CD8-positive, alpha-beta memory T cell (primary cell): ENCODE measurements at regions not wholly inside any gene's neighbourhood (a gene's known extent, or its start where the extent isn't known, plus 50 kb on each side); places are given as distances from the start of the nearest gene placed in this dataset.

Experiments used
- CTCF ChIA-PET: fragments of 350-600 bp; sonication (Branson Sonifier 250); formaldehyde crosslinking; loops from one replicate; lab custom pipeline; 2021; ENCODE audit warnings: antibody characterized with exemption; lab: Charles Lee
- POLR2A ChIA-PET: fragments of 350-600 bp; sonication (Branson Sonifier 250); formaldehyde crosslinking; loops from one replicate; lab custom pipeline; 2021; ENCODE audit warnings: antibody characterized with exemption; lab: Charles Lee
- DNase-seq, 5 donors: peaks; one replicate each; pipeline versions ENCODE4 v3.0.0 to v3.0.0-alpha.2; 2020 to 2022; ENCODE audit warnings: mixed read lengths in 1 of 5
- H3K27ac ChIP-seq: one replicate; pipeline ENCODE4 v1.7.0; 2013; ENCODE audit warnings: low read depth, mild to moderate bottlenecking, low read length, moderate library complexity
- H3K27me3 ChIP-seq: 2 replicates; pipeline ENCODE4 v1.7.0; 2013; ENCODE audit warnings: low read length, mild to moderate bottlenecking; ENCODE audit not compliant: insufficient read depth, poor library complexity, severe bottlenecking
- H3K36me3 ChIP-seq: 2 replicates; pipeline ENCODE4 v1.7.0; 2013; ENCODE audit warnings: mild to moderate bottlenecking, low read length, moderate library complexity; ENCODE audit not compliant: insufficient read depth
- H3K4me1 ChIP-seq: 2 replicates; pipeline ENCODE4 v1.7.0; 2013; ENCODE audit warnings: mild to moderate bottlenecking, low read length, moderate library complexity; ENCODE audit not compliant: insufficient read depth
- H3K4me3 ChIP-seq: 2 replicates; pipeline ENCODE4 v1.7.0; 2013; ENCODE audit warnings: mild to moderate bottlenecking, low read length
- H3K9me3 ChIP-seq: 2 replicates; pipeline ENCODE4 v1.7.0; 2013; ENCODE audit warnings: mild to moderate bottlenecking, low read length
- H3K27ac Mint-ChIP-seq, 8 donors: one replicate each; pipeline ENCODE4 v1.8.0; 2020 to 2021; ENCODE audit warnings: mixed read lengths in 8 of 8, mild to moderate bottlenecking in 6 of 8, inconsistent platforms in 3 of 8, moderate library complexity in 3 of 8
- H3K27me3 Mint-ChIP-seq, 2 donors: one replicate each; pipeline ENCODE4 v1.8.0; 2020 to 2021; ENCODE audit warnings: mixed read lengths in 2 of 2, mild to moderate bottlenecking in 1 of 2, moderate library complexity in 1 of 2
- H3K36me3 Mint-ChIP-seq, 3 donors: one replicate each; pipeline ENCODE4 v1.8.0; 2020 to 2021; ENCODE audit warnings: mixed read lengths in 3 of 3, inconsistent platforms in 1 of 3, mild to moderate bottlenecking in 1 of 3
- H3K4me1 Mint-ChIP-seq, 3 donors: one replicate each; pipeline ENCODE4 v1.8.0; 2020 to 2021; ENCODE audit warnings: mixed read lengths in 3 of 3, inconsistent platforms in 1 of 3, mild to moderate bottlenecking in 1 of 3
- H3K4me3 Mint-ChIP-seq, 7 donors: one replicate each; pipeline ENCODE4 v1.8.0; 2020 to 2021; ENCODE audit warnings: mixed read lengths in 7 of 7, mild to moderate bottlenecking in 6 of 7, moderate library complexity in 4 of 7, inconsistent platforms in 2 of 7
- H3K9me3 Mint-ChIP-seq, 5 donors: one replicate each; pipeline ENCODE4 v1.8.0; 2020 to 2022; ENCODE audit warnings: mixed read lengths in 5 of 5, mild to moderate bottlenecking in 3 of 5, moderate library complexity in 2 of 5, inconsistent platforms in 1 of 5

GRCh38 chr17:33765871-33766270, 472.8 kb upstream of the ASIC2 start:
- Mint-ChIP-seq H3K27ac (no peak overlapping the region), H3K4me3 (no peak overlapping the region), H3K36me3 (no peaks in the 10 kb centered on the region), H3K27me3 (peaks cover 4 to 23% of the 10 kb centered on the region in 2 donors), H3K9me3 (peaks cover 0 to 2% (median 0%) of the 10 kb centered on the region in 5 donors), H3K4me1 (no peaks in the 10 kb centered on the region)
- no peaks in the 10 kb centered on the region for H3K36me3 ChIP-seq
- CTCF ChIA-PET, result no interaction called here
- no peak overlapping the region for H3K27ac ChIP-seq
- no peak for DNase-seq
- POLR2A ChIA-PET, result no interaction called here
- no peaks in the 10 kb centered on the region for H3K27me3 ChIP-seq
- H3K4me1 ChIP-seq, result no peaks in the 10 kb centered on the region
- H3K4me3 ChIP-seq, result no peak overlapping the region
- no peaks in the 10 kb centered on the region for H3K9me3 ChIP-seq

GRCh38 chr17:33766721-33767120, 473.6 kb upstream of the ASIC2 start:
- H3K4me1 Mint-ChIP-seq, result no peaks in the 10 kb centered on the region
- Histone ChIP-seq H3K36me3 (no peaks in the 10 kb centered on the region), H3K9me3 (no peaks in the 10 kb centered on the region), H3K4me3 (no peak overlapping the region), H3K27me3 (no peaks in the 10 kb centered on the region), H3K27ac (no peak overlapping the region), H3K4me1 (no peaks in the 10 kb centered on the region)
- no peak overlapping the region for H3K4me3 Mint-ChIP-seq
- H3K36me3 Mint-ChIP-seq, result no peaks in the 10 kb centered on the region
- POLR2A ChIA-PET, result no interaction called here
- H3K9me3 Mint-ChIP-seq, result peaks cover 0 to 2% (median 0%) of the 10 kb centered on the region in 5 donors
- H3K27me3 Mint-ChIP-seq, result peaks cover 9 to 27% of the 10 kb centered on the region in 2 donors
- CTCF ChIA-PET, result interaction anchor here (1.0 kb wide), 1 partner anchor 12 kb away, joined by 3 read pairs; no protein-coding TSS in a partner anchor
- DNase-seq, result no peak
- H3K27ac Mint-ChIP-seq, result no peak overlapping the region

GRCh38 chr17:33769066-33769465, 476.0 kb upstream of the ASIC2 start:
- CTCF ChIA-PET, result interaction anchor here (1.1 kb wide), 1 partner anchor 16 kb away, joined by 3 read pairs; no protein-coding TSS in a partner anchor
- no peak overlapping the region for H3K27ac Mint-ChIP-seq
- H3K9me3 ChIP-seq, result no peaks in the 10 kb centered on the region
- H3K4me3 ChIP-seq, result no peak overlapping the region
- POLR2A ChIA-PET, result no interaction called here
- H3K27me3 ChIP-seq, result no peaks in the 10 kb centered on the region
- H3K36me3 Mint-ChIP-seq, result no peaks in the 10 kb centered on the region
- H3K9me3 Mint-ChIP-seq, result peaks cover 0 to 2% (median 0%) of the 10 kb centered on the region in 5 donors
- DNase-seq, result no peak
- H3K4me3 Mint-ChIP-seq, result no peak overlapping the region
- H3K27me3 Mint-ChIP-seq, result peaks cover 12 to 39% of the 10 kb centered on the region in 2 donors
- H3K4me1 ChIP-seq, result no peaks in the 10 kb centered on the region
- no peaks in the 10 kb centered on the region for H3K36me3 ChIP-seq
- H3K4me1 Mint-ChIP-seq, result no peaks in the 10 kb centered on the region
- no peak overlapping the region for H3K27ac ChIP-seq

- DNase-seq, result no peak
- H3K4me3 Mint-ChIP-seq, result no peak overlapping the region
- H3K36me3 Mint-ChIP-seq, result no peaks in the 10 kb centered on the region
- H3K4me1 Mint-ChIP-seq, result no peaks in the 10 kb centered on the region
- ChIA-PET CTCF (no interaction called here), POLR2A (no interaction called here)
- H3K4me1 ChIP-seq, result no peaks in the 10 kb centered on the region
- peaks cover 0 to 2% (median 0%) of the 10 kb centered on the region in 5 donors for H3K9me3 Mint-ChIP-seq
- H3K36me3 ChIP-seq, result no peaks in the 10 kb centered on the region
- no peak overlapping the region for H3K27ac ChIP-seq
- H3K27ac Mint-ChIP-seq, result no peak overlapping the region
- no peaks in the 10 kb centered on the region for H3K27me3 ChIP-seq
- H3K27me3 Mint-ChIP-seq, result peaks cover 9 to 40% of the 10 kb centered on the region in 2 donors
- no peaks in the 10 kb centered on the region for H3K9me3 ChIP-seq
- no peak overlapping the region for H3K4me3 ChIP-seq
Measured at GRCh38 chr17:33776304-33776703, 478.8 kb upstream of the CCL2 start.

GRCh38 chr17:33776903-33777302, 478.2 kb upstream of the CCL2 start:
- Histone ChIP-seq H3K27me3 (no peaks in the 10 kb centered on the region), H3K27ac (no peak overlapping the region), H3K36me3 (no peaks in the 10 kb centered on the region), H3K4me3 (no peak overlapping the region), H3K9me3 (no peaks in the 10 kb centered on the region), H3K4me1 (no peaks in the 10 kb centered on the region)
- H3K4me3 Mint-ChIP-seq, result no peak overlapping the region
- ChIA-PET CTCF (interaction anchor here (1.1 to 1.6 kb wide), 2 partner anchors 26 to 369 kb away, joined by 3 read pairs; no protein-coding TSS in a partner anchor), POLR2A (no interaction called here)
- H3K4me1 Mint-ChIP-seq, result no peaks in the 10 kb centered on the region
- peaks cover 10 to 38% of the 10 kb centered on the region in 2 donors for H3K27me3 Mint-ChIP-seq
- no peaks in the 10 kb centered on the region for H3K36me3 Mint-ChIP-seq
- peaks cover 0 to 2% (median 0%) of the 10 kb centered on the region in 5 donors for H3K9me3 Mint-ChIP-seq
- H3K27ac Mint-ChIP-seq, result no peak overlapping the region
- no peak for DNase-seq

GRCh38 chr17:33777674-33778073, 477.4 kb upstream of the CCL2 start:
- H3K9me3 Mint-ChIP-seq, result peaks cover 0 to 2% (median 0%) of the 10 kb centered on the region in 5 donors
- no peak overlapping the region for H3K4me3 ChIP-seq
- no peaks in the 10 kb centered on the region for H3K9me3 ChIP-seq
- H3K27me3 ChIP-seq, result no peaks in the 10 kb centered on the region
- H3K27ac ChIP-seq, result no peak overlapping the region
- H3K4me1 Mint-ChIP-seq, result no peaks in the 10 kb centered on the region
- peaks cover 9 to 34% of the 10 kb centered on the region in 2 donors for H3K27me3 Mint-ChIP-seq
- CTCF ChIA-PET, result interaction anchor here (0.6 to 1.6 kb wide), 3 partner anchors 27 to 368 kb away, joined by 3 read pairs; no protein-coding TSS in a partner anchor
- no peak for DNase-seq
- POLR2A ChIA-PET, result no interaction called here
- H3K4me1 ChIP-seq, result no peaks in the 10 kb centered on the region
- no peak overlapping the region for H3K4me3 Mint-ChIP-seq
- no peaks in the 10 kb centered on the region for H3K36me3 Mint-ChIP-seq
- no peak overlapping the region for H3K27ac Mint-ChIP-seq
- H3K36me3 ChIP-seq, result no peaks in the 10 kb centered on the region

- H3K36me3 ChIP-seq, result no peaks in the 10 kb centered on the region
- no peaks in the 10 kb centered on the region for H3K4me1 ChIP-seq
- no peak overlapping the region for H3K4me3 Mint-ChIP-seq
- H3K27ac ChIP-seq, result no peak overlapping the region
- H3K9me3 Mint-ChIP-seq, result peaks cover 0 to 2% (median 0%) of the 10 kb centered on the region in 5 donors
- no peaks in the 10 kb centered on the region for H3K4me1 Mint-ChIP-seq
- CTCF ChIA-PET, result interaction anchor here (0.7 to 1.6 kb wide), 4 partner anchors 10 to 369 kb away, joined by 3 to 5 read pairs (median 3); no protein-coding TSS in a partner anchor
- no peak overlapping the region for H3K27ac Mint-ChIP-seq
- no peaks in the 10 kb centered on the region for H3K36me3 Mint-ChIP-seq
- H3K9me3 ChIP-seq, result no peaks in the 10 kb centered on the region
- POLR2A ChIA-PET, result no interaction called here
- no peaks in the 10 kb centered on the region for H3K27me3 ChIP-seq
- peaks cover 7 to 28% of the 10 kb centered on the region in 2 donors for H3K27me3 Mint-ChIP-seq
- DNase-seq, result no peak
- H3K4me3 ChIP-seq, result no peak overlapping the region
Measured at GRCh38 chr17:33778505-33779233, 476.4 kb upstream of the CCL2 start.

GRCh38 chr17:33779234-33779591, 475.9 kb upstream of the CCL2 start:
- Mint-ChIP-seq H3K27me3 (peaks cover 7 to 27% of the 10 kb centered on the region in 2 donors), H3K36me3 (no peaks in the 10 kb centered on the region), H3K9me3 (peaks cover 0 to 2% (median 0%) of the 10 kb centered on the region in 5 donors), H3K27ac (no peak overlapping the region), H3K4me3 (no peak overlapping the region), H3K4me1 (no peaks in the 10 kb centered on the region)
- Histone ChIP-seq H3K27me3 (no peaks in the 10 kb centered on the region), H3K27ac (no peak overlapping the region), H3K4me3 (no peak overlapping the region), H3K9me3 (no peaks in the 10 kb centered on the region), H3K36me3 (no peaks in the 10 kb centered on the region), H3K4me1 (no peaks in the 10 kb centered on the region)
- peak in 2 of 5 donors; percentile 1 to 8 for DNase-seq
- POLR2A ChIA-PET, result no interaction called here
- CTCF ChIA-PET, result interaction anchor here (0.9 to 1.2 kb wide), 2 partner anchors 10 to 368 kb away, joined by 3 to 5 read pairs; no protein-coding TSS in a partner anchor
